Liver (tissue), 3 donors: ENCODE measurements at regions not wholly inside any gene's neighbourhood (a gene's known extent, or its start where the extent isn't known, plus 50 kb on each side); places are given as distances from the start of the nearest gene placed in this dataset.
"Not testable (repeated sequence)": the region's sequence is repeated elsewhere in the genome, so short reads cannot be mapped to it uniquely, and the experiment has no call there.

Experiments used
- CTCF ChIP-seq: fragments of 150-350 bp; IDR thresholded peaks from 2 replicates; pipeline ENCODE4 v1.5.1; 2017; ENCODE audit warnings: improper control_type of control experiment, low read depth, low read length; ENCODE audit not compliant: missing input control
- EGR1 ChIP-seq, 2 donors: IDR thresholded peaks; 2 replicates each; pipeline ENCODE4 v1.6.1; 2016 to 2018; ENCODE audit warnings: antibody characterized with exemption in 2 of 2, low read depth in 2 of 2
- FOXA1 ChIP-seq: IDR thresholded peaks from 2 replicates; pipeline ENCODE4 v1.6.1; 2016; ENCODE audit warnings: antibody characterized with exemption
- GABPA ChIP-seq, 2 donors: IDR thresholded peaks in 1 of 2; conservative IDR thresholded peaks in 1 of 2; 2 replicates each; pipeline ENCODE4 v1.6.1; 2016; ENCODE audit warnings: antibody characterized with exemption in 2 of 2, mild to moderate bottlenecking in 1 of 2, moderate library complexity in 1 of 2
- HNF4G ChIP-seq: IDR thresholded peaks from 2 replicates; pipeline ENCODE4 v1.6.1; 2016; ENCODE audit warnings: antibody characterized with exemption
- JUND ChIP-seq, 2 donors: IDR thresholded peaks; 2 replicates each; pipeline ENCODE4 v1.6.1; 2016; ENCODE audit warnings: antibody characterized with exemption in 2 of 2
- MAX ChIP-seq: IDR thresholded peaks from 2 replicates; pipeline ENCODE4 v1.6.1; 2016; ENCODE audit warnings: antibody characterized with exemption
- NR2F2 ChIP-seq: IDR thresholded peaks from 2 replicates; pipeline ENCODE4 v1.6.1; 2016; ENCODE audit warnings: antibody characterized with exemption
- RAD21 ChIP-seq, 2 donors: IDR thresholded peaks; 2 replicates each; pipeline ENCODE4 v1.6.1; 2016; ENCODE audit warnings: antibody characterized with exemption in 2 of 2, mild to moderate bottlenecking in 2 of 2
- REST ChIP-seq: IDR thresholded peaks from 2 replicates; pipeline ENCODE4 v1.6.1; 2016; ENCODE audit warnings: antibody characterized with exemption, mild to moderate bottlenecking
- RXRA ChIP-seq, 2 donors: IDR thresholded peaks; 2 replicates each; pipeline ENCODE4 v1.6.1; 2017 to 2018; ENCODE audit warnings: antibody characterized with exemption in 2 of 2, mild to moderate bottlenecking in 1 of 2
- SP1 ChIP-seq: IDR thresholded peaks from 2 replicates; pipeline ENCODE4 v1.6.1; 2018; ENCODE audit warnings: antibody characterized with exemption, mild to moderate bottlenecking
- TAF1 ChIP-seq: conservative IDR thresholded peaks from 2 replicates; pipeline ENCODE4 v1.6.1; 2016; ENCODE audit warnings: antibody characterized with exemption, mild to moderate bottlenecking
- YY1 ChIP-seq: IDR thresholded peaks from 2 replicates; pipeline ENCODE4 v1.6.1; 2016; ENCODE audit warnings: antibody characterized with exemption, mild to moderate bottlenecking
- donor health status: healthy.
- donor health status: healthy.

GRCh38 chrX:28120580-28121245 lies 139.5 kb upstream of the DCAF8L1 start:
- TF ChIP-seq TAF1; EGR1 (IDR thresholded peaks at IDR 0.05; ENCODE audit: low read depth in 2 of 2); RXRA (IDR thresholded peaks at IDR 0.05); CTCF; REST; RAD21 (IDR thresholded peaks at IDR 0.05); YY1; MAX; HNF4G; NR2F2; JUND (IDR thresholded peaks at IDR 0.05); SP1; FOXA1; GABPA (IDR thresholded peaks at IDR 0.05 in 1 of 2, conservative IDR thresholded peaks at IDR 0.05 in 1 of 2): not testable (repeated sequence)
